ENCODE measurements at regions not wholly inside any gene's neighbourhood (a gene's known extent, or its start where the extent isn't known, plus 50 kb on each side); places are given as distances from the start of the nearest gene placed in this dataset.

- DNase-seq (ENCODE audit: extremely low spot score, unreplicated experiment): no peak
- H3K4me1 Mint-ChIP-seq (ENCODE audit: unreplicated experiment): peaks cover 1% of the 10 kb centered on the region
- no peak for TF ChIP-seq CTCF (IDR thresholded peaks at IDR 0.05)
- peaks cover 28% of the 10 kb centered on the region for H3K27me3 Mint-ChIP-seq (ENCODE audit: unreplicated experiment)
- no peaks in the 10 kb centered on the region for H3K36me3 Mint-ChIP-seq (ENCODE audit: unreplicated experiment)
- H3K4me3 Mint-ChIP-seq (ENCODE audit: unreplicated experiment): no peak overlapping the region
- no peak overlapping the region for H3K27ac Mint-ChIP-seq (ENCODE audit: unreplicated experiment)
- H3K9me3 Mint-ChIP-seq (ENCODE audit: unreplicated experiment): no peaks in the 10 kb centered on the region
Measured at GRCh38 chr4:1519787-1520661, 113.8 kb upstream of the NKX1-1 start.

- no peaks in the 10 kb centered on the region for H3K36me3 Mint-ChIP-seq (ENCODE audit: unreplicated experiment)
- no peak overlapping the region for H3K4me3 Mint-ChIP-seq (ENCODE audit: unreplicated experiment)
- H3K27ac Mint-ChIP-seq (ENCODE audit: unreplicated experiment): no peak overlapping the region
- peaks cover 1% of the 10 kb centered on the region for H3K4me1 Mint-ChIP-seq (ENCODE audit: unreplicated experiment)
- no peaks in the 10 kb centered on the region for H3K9me3 Mint-ChIP-seq (ENCODE audit: unreplicated experiment)
- H3K27me3 Mint-ChIP-seq (ENCODE audit: unreplicated experiment): peaks cover 26% of the 10 kb centered on the region
- no peak for DNase-seq (ENCODE audit: extremely low spot score, unreplicated experiment)
- no peak for TF ChIP-seq CTCF (IDR thresholded peaks at IDR 0.05)
Measured at GRCh38 chr4:1518997-1519700, 112.9 kb upstream of the NKX1-1 start.

GRCh38 chr4:1517592-1518411, 111.6 kb upstream of the NKX1-1 start:
- Mint-ChIP-seq H3K4me1 (ENCODE audit: unreplicated experiment) (peaks cover 1% of the 10 kb centered on the region), H3K36me3 (ENCODE audit: unreplicated experiment) (no peaks in the 10 kb centered on the region), H3K9me3 (ENCODE audit: unreplicated experiment) (no peaks in the 10 kb centered on the region), H3K27me3 (ENCODE audit: unreplicated experiment) (peaks cover 14% of the 10 kb centered on the region), H3K4me3 (ENCODE audit: unreplicated experiment) (no peak overlapping the region), H3K27ac (ENCODE audit: unreplicated experiment) (no peak overlapping the region)
- DNase-seq (ENCODE audit: extremely low spot score, unreplicated experiment): no peak
- TF ChIP-seq CTCF (IDR thresholded peaks at IDR 0.05): no peak

GRCh38 chr4:1516881-1517480, 110.7 kb upstream of the NKX1-1 start:
- Mint-ChIP-seq H3K27me3 (ENCODE audit: unreplicated experiment) (peaks cover 10% of the 10 kb centered on the region), H3K4me1 (ENCODE audit: unreplicated experiment) (peaks cover 1% of the 10 kb centered on the region), H3K36me3 (ENCODE audit: unreplicated experiment) (no peaks in the 10 kb centered on the region), H3K4me3 (ENCODE audit: unreplicated experiment) (no peak overlapping the region), H3K9me3 (ENCODE audit: unreplicated experiment) (no peaks in the 10 kb centered on the region), H3K27ac (ENCODE audit: unreplicated experiment) (no peak overlapping the region)
- no peak for TF ChIP-seq CTCF (IDR thresholded peaks at IDR 0.05)
- DNase-seq (ENCODE audit: extremely low spot score, unreplicated experiment): no peak
